DND-41 (cell line): ENCODE measurements at regions not wholly inside any gene's neighbourhood (a gene's known extent, or its start where the extent isn't known, plus 50 kb on each side); places are given as distances from the start of the nearest gene placed in this dataset.

Source experiments
- ATAC-seq: fragments of 200-7000 bp; cut with Tn5 transposase; 3 replicates; pipeline ENCODE4 v1.9.1; 2021; ENCODE audit warnings: low read depth; ENCODE audit not compliant: insufficient read depth
- DNase-seq: peaks from one replicate; pipeline ENCODE4 v3.0.0-alpha.2; 2020
- H2AFZ ChIP-seq: 2 replicates; pipeline ENCODE4 v1.6.0; 2012; ENCODE audit warnings: low read depth, low read length
- H3K27ac ChIP-seq: 2 replicates; pipeline ENCODE4 v1.5.1; 2012; ENCODE audit warnings: low read length, inconsistent platforms
- H3K27me3 ChIP-seq: fragments of 200-600 bp; sonication (generic); 2 replicates; pipeline ENCODE4 v1.6.0; 2012; ENCODE audit warnings: low read length, mild to moderate bottlenecking, inconsistent platforms; ENCODE audit not compliant: insufficient read depth, poor library complexity
- H3K36me3 ChIP-seq: 2 replicates; pipeline ENCODE4 v1.5.1; 2012; ENCODE audit warnings: low read length, inconsistent platforms; ENCODE audit not compliant: insufficient read depth
- H3K4me1 ChIP-seq: 2 replicates; pipeline ENCODE4 v1.5.1; 2012; ENCODE audit warnings: mild to moderate bottlenecking, low read length; ENCODE audit not compliant: insufficient read depth
- H3K4me2 ChIP-seq: 2 replicates; pipeline ENCODE4 v1.6.0; 2012; ENCODE audit warnings: mild to moderate bottlenecking, moderate library complexity, low read length, inconsistent platforms; ENCODE audit not compliant: insufficient read depth
- H3K4me3 ChIP-seq, 2 experiments: fragments of 200-600 bp in 1 of 2; shearing (Covaris generic) in 1 of 2; 2 replicates each; pipeline ENCODE4 v1.5.1; 2012 to 2016; ENCODE audit warnings: inconsistent platforms in 2 of 2, low read length in 2 of 2, mild to moderate bottlenecking in 2 of 2, low read depth in 1 of 2, moderate library complexity in 1 of 2
- H3K79me2 ChIP-seq: 2 replicates; pipeline ENCODE4 v1.6.0; 2012; ENCODE audit warnings: low read length, inconsistent platforms; ENCODE audit not compliant: insufficient read depth
- H3K9ac ChIP-seq: 2 replicates; pipeline ENCODE4 v1.6.0; 2012; ENCODE audit warnings: low read depth, mild to moderate bottlenecking, inconsistent platforms, low read length, moderate library complexity
- H3K9me3 ChIP-seq: 2 replicates; pipeline ENCODE4 v1.5.1; 2012; ENCODE audit warnings: low read length, moderate library complexity, mild to moderate bottlenecking, inconsistent platforms; ENCODE audit not compliant: insufficient read depth, severe bottlenecking
- H4K20me1 ChIP-seq: 2 replicates; pipeline ENCODE4 v1.6.0; 2012; ENCODE audit warnings: low read length; ENCODE audit not compliant: insufficient read depth
- CTCF ChIP-seq: IDR thresholded peaks from 2 replicates; pipeline ENCODE4 v1.5.1; 2012; ENCODE audit warnings: borderline replicate concordance, low read length, moderate library complexity, mild to moderate bottlenecking; ENCODE audit not compliant: poor library complexity, severe bottlenecking; ENCODE audit errors: extremely low read depth
- EZH2 ChIP-seq: IDR thresholded peaks from 3 replicates; pipeline ENCODE4 v1.6.1; 2012; ENCODE audit warnings: borderline replicate concordance, low read depth, mild to moderate bottlenecking, moderate library complexity, low read length, inconsistent platforms; ENCODE audit not compliant: severe bottlenecking

- ATAC-seq (no peak), DNase-seq (no peak)
- H4K20me1 ChIP-seq, result no peaks in the 10 kb centered on the region
- no peaks in the 10 kb centered on the region for H3K36me3 ChIP-seq
- H3K4me3 ChIP-seq, result no peak overlapping the region
- no peak overlapping the region for H3K4me2 ChIP-seq
- H3K9ac ChIP-seq, result no peak overlapping the region
- no peak for TF ChIP-seq EZH2
- no peak for TF ChIP-seq CTCF
- H3K4me1 ChIP-seq, result peaks cover 8% of the 10 kb centered on the region
- no peak overlapping the region for H2AFZ ChIP-seq
- no peaks in the 10 kb centered on the region for H3K9me3 ChIP-seq
- H3K27ac ChIP-seq, result no peak overlapping the region
- H3K79me2 ChIP-seq, result no peaks in the 10 kb centered on the region
- H3K27me3 ChIP-seq, result no peaks in the 10 kb centered on the region
Observed at GRCh38 chr3:177721864-177722785, 524.8 kb upstream of the TBL1XR1 start.

DNA sequence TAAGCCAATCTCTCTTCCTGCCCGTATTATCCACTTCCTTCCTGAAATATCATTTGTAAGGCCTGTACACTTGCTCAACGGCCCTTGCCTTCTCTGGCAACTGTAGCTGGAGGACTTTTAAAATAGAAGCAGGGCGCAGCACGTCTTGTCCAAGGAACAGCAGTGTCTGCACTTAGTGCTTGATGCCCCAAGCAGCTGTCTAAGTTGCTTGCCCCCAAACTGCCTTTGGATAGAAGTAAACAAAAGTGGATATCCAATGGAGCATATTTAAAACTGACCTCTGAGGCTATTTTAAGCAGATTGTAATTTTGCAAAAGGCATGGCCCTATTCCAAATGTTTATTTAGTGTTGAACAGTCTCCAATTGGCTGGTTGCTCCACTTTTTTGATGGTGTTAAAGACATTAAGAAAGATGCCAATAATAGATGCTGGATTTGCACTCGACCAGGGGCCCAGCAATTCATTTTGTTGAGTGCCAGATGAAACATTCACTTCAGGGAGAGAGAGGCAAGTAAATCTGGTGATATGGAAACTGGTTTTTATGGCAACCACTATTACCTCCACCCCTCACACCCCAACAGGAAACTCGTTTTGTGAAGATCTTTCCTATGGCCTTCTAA is 526.8 kb upstream of the TBL1XR1 start:
- Histone ChIP-seq H2AFZ (no peak overlapping the region), H3K27ac (no peak overlapping the region), H3K9ac (no peak overlapping the region), H3K4me3 (no peak overlapping the region), H3K4me2 (no peak overlapping the region), H3K9me3 (no peaks in the 10 kb centered on the region), H3K36me3 (no peaks in the 10 kb centered on the region), H3K27me3 (no peaks in the 10 kb centered on the region), H4K20me1 (no peaks in the 10 kb centered on the region), H3K4me1 (peaks cover 8% of the 10 kb centered on the region), H3K79me2 (no peaks in the 10 kb centered on the region)
- ATAC-seq (no peak), DNase-seq (no peak)
- TF ChIP-seq EZH2 (no peak), CTCF (no peak)

DNA sequence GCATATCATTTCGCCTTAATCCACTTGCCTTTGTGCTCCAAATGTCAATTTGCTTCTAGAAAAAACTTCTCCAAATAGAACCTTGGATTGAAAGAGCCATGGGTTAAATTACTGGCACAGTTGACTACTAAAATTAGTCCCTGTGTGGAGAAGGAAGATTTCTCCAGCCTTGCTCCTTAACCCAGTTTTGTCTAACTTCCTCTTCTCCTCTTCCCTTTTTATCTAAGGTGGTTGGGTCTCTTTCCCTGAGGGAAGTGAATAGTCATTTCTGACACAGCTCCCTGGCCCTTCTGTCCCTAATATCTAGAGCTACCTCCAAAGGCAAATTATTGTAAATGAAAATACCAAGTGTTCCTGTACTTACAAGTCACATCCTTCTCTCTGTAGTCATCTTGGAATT is 527.9 kb upstream of the TBL1XR1 start:
- H3K4me2 ChIP-seq, result no peak overlapping the region
- no peak overlapping the region for H3K4me3 ChIP-seq
- H3K9ac ChIP-seq, result no peak overlapping the region
- H3K9me3 ChIP-seq, result no peaks in the 10 kb centered on the region
- peaks cover 18% of the 10 kb centered on the region for H3K4me1 ChIP-seq
- no peaks in the 10 kb centered on the region for H4K20me1 ChIP-seq
- DNase-seq (no peak), ATAC-seq (no peak)
- H3K27me3 ChIP-seq, result no peaks in the 10 kb centered on the region
- TF ChIP-seq EZH2 (no peak), CTCF (no peak)
- no peak overlapping the region for H3K27ac ChIP-seq
- no peaks in the 10 kb centered on the region for H3K36me3 ChIP-seq
- H3K79me2 ChIP-seq, result no peaks in the 10 kb centered on the region
- H2AFZ ChIP-seq, result no peak overlapping the region
